MM.1S (cell line): ENCODE measurements at regions not wholly inside any gene's neighbourhood (a gene's known extent, or its start where the extent isn't known, plus 50 kb on each side); places are given as distances from the start of the nearest gene placed in this dataset.

Experiments
- CTCF ChIP-seq: fragments of 300-600 bp; sonication (generic); IDR thresholded peaks from 2 replicates; pipeline ENCODE4 v1.5.1; 2016; ENCODE audit warnings: antibody characterized with exemption, low read length, mixed read lengths
- EZH2 ChIP-seq: fragments of 300-600 bp; sonication (generic); optimal IDR thresholded peaks from 2 replicates; pipeline ENCODE3; 2017; ENCODE audit warnings: low read depth, mild to moderate bottlenecking, antibody characterized with exemption, low read length, mixed read lengths

- no peak for TF ChIP-seq CTCF
- TF ChIP-seq EZH2 = no peak
These were observed 159.9 kb upstream of the PCDH18 start for GRCh38 chr4:137692205-137692604.
